GM12865 (cell line): ENCODE measurements at regions not wholly inside any gene's neighbourhood (a gene's known extent, or its start where the extent isn't known, plus 50 kb on each side); places are given as distances from the start of the nearest gene placed in this dataset.
A peak's percentile ranks its signal among the peaks of the same experiment; 100 is the strongest.
"Not testable (repeated sequence)": the region's sequence is repeated elsewhere in the genome, so short reads cannot be mapped to it uniquely, and the experiment has no call there.

Experiments used
- DNase-seq: peaks from one replicate; pipeline ENCODE4 v3.0.0; 2010; ENCODE audit warnings: low read depth
- H3K4me3 ChIP-seq: 2 replicates; pipeline ENCODE4 v1.5.1; 2011; ENCODE audit warnings: mild to moderate bottlenecking, low read depth, low read length, control low read depth
- CTCF ChIP-seq: IDR thresholded peaks from 2 replicates; pipeline ENCODE4 v1.5.1; 2011; ENCODE audit warnings: low read length, control low read depth, low read depth, inconsistent platforms; ENCODE audit not compliant: insufficient read depth; ENCODE audit errors: missing control alignments

GRCh38 chr6:130537447-130537846, 171.6 kb downstream of the TMEM200A start:
- no peak for TF ChIP-seq CTCF
- DNase-seq = no peak
- no peak overlapping the region for H3K4me3 ChIP-seq

DNA sequence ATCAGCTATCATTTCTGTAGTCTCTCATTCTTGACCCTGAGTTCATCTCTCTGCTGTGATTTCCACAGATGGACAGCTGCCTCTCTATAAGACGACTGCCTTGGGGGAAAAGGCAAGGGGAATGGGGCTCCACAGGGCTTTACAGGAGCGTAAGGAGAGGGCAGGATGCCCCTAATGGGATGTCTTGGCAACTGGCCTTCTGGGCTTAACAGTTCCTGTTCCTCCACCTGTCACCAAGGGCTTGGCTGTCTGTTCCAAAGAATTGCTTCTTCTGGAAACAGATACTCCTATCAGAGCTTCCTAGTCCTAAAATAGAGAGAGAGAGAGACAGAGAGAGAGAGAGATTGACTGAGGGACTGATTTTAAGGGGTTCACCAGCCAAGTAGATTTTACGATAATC, 181.9 kb downstream of the TMEM200A start:
- TF ChIP-seq CTCF = no peak
- no peak for DNase-seq
- no peak overlapping the region for H3K4me3 ChIP-seq

DNA sequence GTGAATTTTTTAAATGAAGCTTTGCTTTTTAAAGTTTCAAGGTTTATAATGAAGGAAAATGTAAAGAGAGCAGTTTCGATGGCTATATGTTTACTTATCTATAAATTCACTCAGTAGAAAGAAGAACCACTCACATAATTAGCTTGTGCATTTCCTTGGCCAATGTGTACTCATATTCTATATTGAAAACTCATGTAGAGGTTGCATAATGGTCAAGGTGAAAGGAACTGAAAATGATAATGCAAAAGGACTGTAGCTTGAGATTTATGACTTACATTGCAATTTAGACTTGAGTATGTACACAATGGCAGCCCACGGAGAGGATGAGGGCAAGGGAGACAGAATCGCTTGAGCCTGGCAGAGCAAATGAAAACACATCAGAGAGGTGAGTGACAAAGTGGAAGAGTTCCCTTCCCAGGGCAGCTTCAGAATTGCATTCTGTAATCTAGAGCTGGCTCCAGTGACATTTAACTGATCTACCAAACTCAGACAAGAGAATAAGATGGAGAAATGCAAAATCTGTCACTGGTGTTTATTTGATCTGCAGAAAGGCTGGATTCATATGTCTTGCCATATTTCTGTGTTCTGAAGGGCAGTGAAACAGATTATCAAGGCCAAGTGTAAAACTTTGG, 191.8 kb downstream of the TMEM200A start:
- TF ChIP-seq CTCF = no peak
- peak; percentile 17 for DNase-seq
- H3K4me3 ChIP-seq = no peak overlapping the region

DNA sequence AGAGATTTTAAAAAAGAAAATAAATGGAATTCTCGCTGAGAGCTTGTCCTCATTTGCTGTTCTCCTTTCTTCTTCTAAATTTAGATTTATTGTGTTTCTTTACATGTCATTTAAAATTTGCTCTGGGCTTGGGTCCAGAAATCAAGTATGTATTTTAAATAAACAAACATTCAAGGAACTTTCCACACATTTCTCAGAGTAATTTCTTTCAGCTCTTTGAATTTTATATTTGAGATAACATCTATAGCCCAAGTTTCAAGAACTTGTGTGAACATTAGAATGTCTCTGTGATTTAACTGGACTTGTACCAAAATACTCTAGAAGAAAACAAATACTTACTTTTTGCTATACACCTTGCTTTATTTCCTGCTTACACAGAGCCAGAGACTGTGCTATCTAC, 192.3 kb downstream of the TMEM200A start:
- DNase-seq = no peak
- TF ChIP-seq CTCF = no peak
- no peak overlapping the region for H3K4me3 ChIP-seq

DNA sequence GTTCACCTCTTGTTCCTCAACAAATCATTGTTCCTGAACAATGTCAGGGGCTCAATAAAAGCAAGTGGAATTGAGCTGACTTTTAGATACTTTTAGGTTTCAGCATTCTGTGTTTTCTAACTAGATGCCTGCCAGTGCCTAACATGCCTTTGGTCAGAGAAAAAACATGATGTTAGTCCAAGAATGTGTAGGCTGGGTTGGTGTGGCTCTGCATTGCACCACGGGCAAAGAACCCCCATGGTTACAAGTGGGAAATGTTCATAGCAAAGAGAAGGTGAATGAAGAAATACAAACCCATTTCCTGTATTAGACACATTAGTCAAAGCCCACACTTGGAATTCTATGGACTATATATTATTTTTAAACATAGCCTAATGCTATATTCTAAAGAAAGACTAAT, 193.3 kb downstream of the TMEM200A start:
- TF ChIP-seq CTCF = no peak
- no peak for DNase-seq
- H3K4me3 ChIP-seq = no peak overlapping the region

- no peak for TF ChIP-seq CTCF
- no peak overlapping the region for H3K4me3 ChIP-seq
- DNase-seq = peak; percentile 2
These were observed 194.4 kb downstream of the TMEM200A start for GRCh38 chr6:130560231-130560630.

GRCh38 chr6:130561159-130561558, 195.3 kb downstream of the TMEM200A start:
- DNase-seq = peak; percentile 36
- H3K4me3 ChIP-seq = not testable (repeated sequence)
